HCEC 1CT (cell line): ENCODE measurements at regions not wholly inside any gene's neighbourhood (a gene's known extent, or its start where the extent isn't known, plus 50 kb on each side); places are given as distances from the start of the nearest gene placed in this dataset.
"Not testable (repeated sequence)": the region's sequence is repeated elsewhere in the genome, so short reads cannot be mapped to it uniquely, and the experiment has no call there.

Experiments used
- DNase-seq: peaks from one replicate; pipeline ENCODE4 v3.0.0-alpha.2; 2017

- peak; percentile 24 for DNase-seq
Measured at GRCh38 chr10:44569193-44570091, 184.5 kb upstream of the CXCL12 start.

GRCh38 chr10:44571701-44572100 is 186.8 kb upstream of the CXCL12 start:
- DNase-seq = no peak

- no peak for DNase-seq
Measured at GRCh38 chr10:44572146-44572545, 187.2 kb upstream of the CXCL12 start.

GRCh38 chr10:44573821-44574220 is 188.9 kb upstream of the CXCL12 start:
- DNase-seq = no peak

- no peak for DNase-seq
Measured at GRCh38 chr10:44574596-44575480, 189.9 kb upstream of the CXCL12 start.

DNA sequence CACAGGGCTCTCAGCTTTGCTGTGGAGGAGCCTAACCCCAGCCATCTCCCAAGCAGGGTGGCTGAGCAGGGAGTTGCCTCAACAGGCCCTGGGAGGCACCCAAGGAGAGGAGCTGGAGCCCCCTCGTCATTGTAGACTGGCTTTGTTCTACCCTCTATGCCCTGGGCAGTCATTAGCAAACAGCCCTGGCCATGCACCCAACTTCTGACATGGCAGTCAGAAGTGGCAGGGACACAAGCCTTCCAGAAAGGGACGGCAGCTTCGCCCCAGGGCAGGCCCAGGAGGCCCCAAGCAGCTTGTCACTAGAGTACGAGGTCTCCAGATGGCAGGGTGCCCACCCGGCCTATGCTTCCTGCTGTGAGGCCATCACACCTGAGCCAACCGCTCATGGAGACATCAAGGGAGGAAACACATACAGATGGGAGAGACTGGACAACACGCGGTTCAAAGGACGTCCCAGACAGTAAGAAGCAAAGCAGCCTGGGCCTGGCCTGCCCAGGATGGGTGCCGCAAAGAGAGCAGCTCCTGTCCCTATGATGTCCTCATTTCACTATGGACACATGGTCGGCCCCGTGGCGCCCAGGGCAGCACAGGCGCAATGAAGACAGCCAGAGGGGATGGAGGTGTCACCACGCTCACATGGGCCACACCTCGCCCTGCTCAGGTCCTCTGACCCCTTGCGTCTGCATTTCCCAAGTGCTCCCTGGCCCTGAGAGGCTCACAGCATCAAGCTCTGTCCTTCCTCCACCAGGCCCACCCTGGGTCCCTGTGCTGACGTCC is 190.9 kb upstream of the CXCL12 start:
- DNase-seq = no peak

DNA sequence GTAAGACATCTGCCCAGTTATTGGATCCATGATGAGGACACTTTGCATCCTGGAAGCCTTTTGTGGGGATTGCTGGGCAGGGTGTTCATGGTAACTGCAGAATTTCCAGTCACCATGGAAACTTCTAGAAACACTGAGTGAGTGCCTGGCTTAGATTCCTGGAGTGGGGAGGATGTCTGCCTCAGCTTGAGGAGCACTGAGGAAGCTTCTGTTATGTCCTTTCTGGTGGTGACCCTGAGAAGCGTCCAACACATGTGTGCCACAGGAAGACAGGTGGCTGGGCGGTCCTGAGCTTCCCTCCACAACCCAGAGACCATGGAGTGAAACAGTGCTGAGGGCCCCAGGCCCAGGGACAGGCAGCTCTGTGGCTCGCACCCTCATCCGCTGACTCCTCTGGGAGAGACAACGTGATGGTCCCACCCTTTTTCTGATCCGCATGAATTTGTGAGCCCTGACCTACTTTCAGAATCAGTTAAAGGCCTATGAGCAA is 191.8 kb upstream of the CXCL12 start:
- no peak for DNase-seq

- no peak for DNase-seq
Measured at GRCh38 chr10:44577533-44577932, 192.6 kb upstream of the CXCL12 start.

GRCh38 chr10:44578271-44578670 is 193.4 kb upstream of the CXCL12 start:
- no peak for DNase-seq

DNA sequence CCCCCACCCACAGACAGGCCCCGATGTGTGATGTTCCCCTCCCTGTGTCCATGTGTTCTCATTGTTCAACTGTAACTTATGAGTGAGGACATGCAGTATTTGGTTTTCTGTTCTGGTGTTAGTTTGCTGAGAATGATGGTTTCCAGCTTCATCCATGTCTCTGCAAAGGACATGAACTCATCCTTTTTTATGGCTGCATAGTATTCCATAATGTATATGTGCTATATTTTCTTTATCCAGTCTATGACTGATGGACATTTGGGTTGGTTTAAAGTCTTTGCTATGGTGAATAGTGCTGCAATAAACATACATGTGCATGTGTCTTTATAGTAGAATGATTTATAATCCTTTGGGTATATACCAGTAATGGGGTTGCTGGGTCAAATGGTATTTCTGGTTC is 194.1 kb upstream of the CXCL12 start:
- DNase-seq = not testable (repeated sequence)

- no peak for DNase-seq
Measured at GRCh38 chr10:44581996-44582395, 197.1 kb upstream of the CXCL12 start.

DNA sequence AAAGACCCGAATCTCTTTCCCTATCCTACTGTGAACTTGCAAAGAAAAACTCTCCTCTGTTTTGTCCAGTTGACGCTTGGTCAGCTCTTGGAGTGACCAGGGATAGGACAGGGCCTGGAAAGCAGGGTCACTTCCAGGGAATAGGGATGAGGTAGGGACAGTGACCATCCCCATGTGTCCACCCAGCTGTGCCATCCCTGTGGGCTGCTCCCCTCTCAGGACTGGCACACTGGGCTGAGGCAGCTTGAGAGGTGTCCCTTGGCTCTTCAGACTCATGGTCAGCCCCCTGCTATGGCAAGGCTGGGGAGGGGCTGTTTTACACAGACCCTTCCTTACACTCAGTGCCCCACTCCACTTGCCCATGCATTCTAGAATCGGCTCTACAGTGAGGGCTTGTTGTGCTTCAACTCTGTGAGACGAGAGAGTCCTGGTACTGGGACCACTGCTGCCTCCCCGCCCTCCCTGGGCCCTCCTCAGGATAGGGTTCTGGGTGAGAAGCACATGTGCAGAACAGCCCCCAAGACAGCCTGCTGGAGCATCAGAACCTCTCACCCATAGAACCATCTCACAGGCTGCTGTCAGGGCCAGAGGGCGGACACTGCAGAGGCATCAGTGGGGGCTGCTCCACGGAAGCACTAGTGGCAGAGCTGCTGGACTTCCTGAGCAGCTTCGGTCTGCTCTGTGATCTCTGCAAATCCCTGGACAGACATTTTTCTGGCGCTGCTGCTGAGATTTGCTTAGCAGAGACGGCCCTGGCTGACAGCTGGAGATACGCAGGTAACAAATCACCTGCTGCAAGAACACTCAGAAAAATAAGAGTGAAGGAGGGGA is 202.8 kb upstream of the CXCL12 start:
- DNase-seq = no peak

- DNase-seq = no peak
Measured at GRCh38 chr10:44589181-44589943, 204.5 kb upstream of the CXCL12 start.

DNA sequence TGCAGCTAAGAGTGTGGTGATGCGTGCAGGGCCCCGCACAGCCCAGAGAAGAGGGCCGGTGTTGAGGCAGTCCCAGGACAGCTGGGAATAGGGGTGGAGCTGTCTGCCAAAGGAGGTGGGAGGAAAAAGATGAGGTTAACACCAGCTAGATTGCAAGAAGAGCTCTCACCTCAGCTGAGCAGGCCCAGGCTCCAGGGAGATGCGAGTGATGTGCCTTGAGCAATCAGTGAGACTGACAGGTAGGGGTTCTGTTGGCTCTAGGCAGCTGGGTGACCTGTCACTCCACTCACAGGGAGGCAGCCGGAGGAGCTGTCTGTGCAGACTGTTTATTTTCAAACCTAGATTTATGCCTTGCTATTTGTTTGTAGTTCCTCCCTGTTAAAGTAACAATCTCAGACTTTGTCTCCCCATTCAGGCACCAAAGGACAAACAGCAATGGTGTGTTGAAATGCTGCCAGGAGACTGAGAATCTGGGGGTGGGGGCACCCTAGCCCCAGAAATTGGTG is 205.1 kb upstream of the CXCL12 start:
- DNase-seq = no peak

GRCh38 chr10:44591911-44592310 is 207.0 kb upstream of the CXCL12 start:
- no peak for DNase-seq

DNA sequence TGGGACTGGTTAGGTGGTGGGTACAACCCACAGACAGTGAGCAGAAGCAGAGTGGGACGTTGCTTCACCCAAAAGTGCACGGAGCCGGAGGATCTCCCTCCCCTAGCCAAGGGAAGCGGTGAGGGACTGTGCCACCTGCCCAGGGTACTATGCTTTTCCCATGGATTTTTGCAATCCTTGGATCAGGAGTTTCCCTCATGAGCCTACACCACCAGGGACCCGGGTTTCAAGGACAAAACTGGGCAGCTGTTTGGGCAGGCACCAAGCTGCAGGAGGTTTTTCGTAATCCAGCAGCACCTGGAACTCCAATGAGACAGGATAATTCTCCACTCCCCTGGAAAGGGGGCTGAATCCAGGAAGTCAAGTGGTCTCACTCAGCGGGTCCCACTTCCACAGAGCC is 209.1 kb upstream of the CXCL12 start:
- no peak for DNase-seq

GRCh38 chr10:44607116-44607515 is 222.2 kb upstream of the CXCL12 start:
- DNase-seq = no peak

GRCh38 chr10:44618910-44619309 is 234.0 kb upstream of the CXCL12 start:
- no peak for DNase-seq

DNA sequence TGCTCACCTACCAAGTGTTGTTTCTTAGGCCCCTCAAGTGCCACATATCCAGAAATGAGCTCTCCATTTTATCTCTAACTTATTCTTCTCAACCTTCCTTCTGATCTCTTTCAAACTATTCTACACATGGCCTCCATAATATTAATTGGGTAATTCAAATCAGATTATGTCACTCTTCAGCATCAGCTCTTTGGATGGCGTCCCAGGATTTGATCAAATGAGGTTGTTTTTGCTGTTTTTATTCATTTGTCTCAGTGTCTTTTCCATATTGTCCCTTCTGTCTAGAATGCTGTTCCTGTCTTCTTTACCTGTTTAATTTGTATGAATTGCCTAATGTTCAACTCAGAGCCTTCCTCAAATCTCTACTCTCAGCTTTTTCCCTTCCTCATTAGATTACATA is 234.6 kb upstream of the CXCL12 start:
- DNase-seq = no peak

DNA sequence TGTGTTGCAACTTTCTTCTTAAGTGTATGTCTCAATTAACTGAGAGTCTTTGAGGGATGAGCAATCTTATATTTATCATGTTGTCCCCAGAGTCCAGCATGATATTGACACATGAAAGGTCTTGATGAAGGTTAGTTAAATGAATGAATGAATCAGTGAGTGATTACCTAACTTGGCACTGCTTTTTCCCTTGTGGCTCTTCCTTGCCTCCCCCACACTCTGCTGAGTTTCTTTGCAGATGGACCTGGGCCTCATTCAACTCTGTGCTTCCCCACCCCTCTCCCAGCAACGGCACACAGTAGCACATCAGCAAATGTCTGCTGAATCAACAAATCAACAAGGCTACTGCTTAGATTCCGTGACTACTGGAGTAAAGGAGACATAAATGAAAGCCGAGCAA is 235.1 kb upstream of the CXCL12 start:
- no peak for DNase-seq
